ENCODE measurements at regions not wholly inside any gene's neighbourhood (a gene's known extent, or its start where the extent isn't known, plus 50 kb on each side); places are given as distances from the start of the nearest gene placed in this dataset.

DNA sequence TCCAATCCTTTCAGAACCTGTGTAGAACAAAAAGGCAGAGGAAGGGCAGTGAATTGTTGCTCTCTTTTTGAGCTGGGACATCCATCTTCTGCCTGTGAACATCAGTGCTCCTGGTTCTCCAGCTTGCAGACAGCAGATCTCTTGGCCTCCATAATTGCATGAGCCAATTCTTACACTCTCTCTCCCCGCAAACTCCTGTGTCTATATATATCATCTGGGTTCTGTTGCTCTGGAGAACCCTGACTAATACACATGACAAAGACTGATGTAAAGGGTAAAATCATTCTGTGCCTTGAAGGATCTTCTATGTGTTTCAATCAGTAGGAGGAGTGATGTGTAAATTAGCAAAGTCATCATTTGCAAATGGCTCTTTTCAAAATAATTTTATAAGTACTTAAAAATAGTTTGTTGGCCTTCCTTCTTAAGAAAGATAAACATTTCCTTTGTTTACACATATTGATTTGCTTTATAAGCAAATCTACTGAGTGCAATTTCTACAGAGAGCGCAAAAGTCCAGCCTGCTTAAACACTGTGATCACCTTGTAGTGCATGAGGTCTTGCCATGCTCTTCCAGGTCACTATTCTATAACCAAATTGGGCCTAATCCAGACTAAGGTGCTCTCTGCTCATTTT is 154.9 kb upstream of the ANKRD28 start:
- DNase-seq (ENCODE audit: low read depth), result no peak

DNA sequence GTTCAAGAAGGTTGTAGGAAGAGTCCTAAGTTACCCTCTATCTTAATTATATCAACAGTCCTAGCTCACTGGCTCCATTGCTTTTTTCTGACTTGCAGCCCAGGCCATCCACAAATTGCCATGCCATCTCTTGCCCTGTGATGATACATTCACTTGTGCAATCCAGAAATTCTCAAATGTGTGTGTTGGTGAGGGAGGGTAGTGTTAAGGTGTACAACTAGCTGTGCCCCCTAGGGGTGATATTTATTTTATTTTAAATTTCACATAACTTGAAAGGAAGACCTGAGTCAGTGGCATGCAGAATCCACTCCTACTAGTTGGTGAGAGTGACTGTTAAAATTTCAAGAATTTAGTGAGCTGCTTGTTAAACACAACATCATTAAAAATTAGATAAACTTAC is 156.1 kb upstream of the ANKRD28 start:
- no peak for DNase-seq (ENCODE audit: low read depth)

DNA sequence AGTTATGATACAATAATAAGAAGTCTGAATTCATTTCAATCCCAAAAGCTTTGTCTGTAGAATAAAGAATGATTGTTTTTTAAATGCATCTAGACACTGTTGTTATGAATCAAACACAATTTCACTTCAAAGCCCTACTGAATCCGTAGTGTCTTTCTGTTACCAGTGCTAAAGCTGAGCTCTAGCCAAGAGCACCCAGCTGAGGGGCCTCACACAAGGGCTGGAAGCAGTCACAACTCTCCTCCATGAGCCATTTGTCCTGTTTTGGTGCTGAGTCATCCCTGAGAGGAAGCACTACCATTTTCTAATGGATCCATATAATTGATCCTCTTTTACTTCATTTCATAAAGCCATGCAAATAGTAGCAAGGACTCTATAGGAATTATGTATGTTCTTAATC is 158.2 kb upstream of the ANKRD28 start:
- DNase-seq (ENCODE audit: low read depth), result no peak

DNA sequence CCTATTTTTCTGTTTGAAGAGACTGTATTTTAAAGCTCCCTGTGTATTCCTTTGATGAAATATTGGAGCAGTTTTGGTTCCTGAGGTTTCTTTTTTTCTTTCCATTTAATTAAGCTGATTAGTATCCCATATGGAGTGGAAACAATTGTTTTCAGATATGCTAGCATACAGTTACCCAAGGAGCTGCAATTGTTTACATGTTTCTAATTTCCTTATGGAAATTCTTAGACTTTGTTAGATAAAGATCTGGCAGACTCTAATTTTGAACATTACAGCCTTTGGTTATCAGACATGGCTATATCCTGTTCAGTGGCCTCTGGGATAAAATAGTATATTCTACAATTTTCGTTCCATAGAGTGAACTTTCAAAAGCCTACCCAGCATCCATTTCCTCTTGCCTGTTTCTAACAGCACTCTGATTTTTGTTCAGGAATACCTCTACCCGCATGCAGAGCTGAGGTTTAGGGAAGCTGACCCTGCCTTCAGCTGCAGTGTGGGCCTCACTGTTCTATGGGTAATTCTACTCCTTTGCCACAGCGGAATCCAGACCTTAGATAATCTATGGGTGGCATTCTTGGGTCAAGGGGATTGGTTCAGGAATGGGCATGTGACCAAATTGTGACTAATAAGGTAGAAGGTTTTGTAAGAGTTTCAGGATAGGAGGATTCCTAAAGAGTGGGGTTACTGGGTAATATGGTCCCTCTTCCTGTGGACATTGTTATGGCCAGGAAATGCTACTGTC is 161.1 kb upstream of the ANKRD28 start:
- DNase-seq (ENCODE audit: low read depth), result no peak

DNA sequence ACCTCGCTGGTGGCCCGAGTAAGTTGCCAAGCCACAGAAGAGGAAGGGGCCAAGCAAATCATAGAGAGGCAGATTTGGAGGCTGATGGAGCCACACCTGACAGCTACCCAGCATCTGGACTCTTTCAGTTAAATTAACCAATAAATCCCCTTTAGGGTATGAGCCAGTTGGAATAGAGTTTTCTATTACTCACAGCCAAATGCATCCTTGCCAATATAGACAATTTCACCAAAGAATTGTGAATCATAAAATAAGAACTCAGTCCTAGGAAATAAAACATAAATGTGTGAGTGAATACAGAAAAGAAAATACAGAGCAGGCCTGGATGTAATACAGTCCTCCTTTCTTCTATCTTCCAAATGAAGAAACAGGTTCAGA is 161.6 kb upstream of the ANKRD28 start:
- no peak for DNase-seq (ENCODE audit: low read depth)

DNA sequence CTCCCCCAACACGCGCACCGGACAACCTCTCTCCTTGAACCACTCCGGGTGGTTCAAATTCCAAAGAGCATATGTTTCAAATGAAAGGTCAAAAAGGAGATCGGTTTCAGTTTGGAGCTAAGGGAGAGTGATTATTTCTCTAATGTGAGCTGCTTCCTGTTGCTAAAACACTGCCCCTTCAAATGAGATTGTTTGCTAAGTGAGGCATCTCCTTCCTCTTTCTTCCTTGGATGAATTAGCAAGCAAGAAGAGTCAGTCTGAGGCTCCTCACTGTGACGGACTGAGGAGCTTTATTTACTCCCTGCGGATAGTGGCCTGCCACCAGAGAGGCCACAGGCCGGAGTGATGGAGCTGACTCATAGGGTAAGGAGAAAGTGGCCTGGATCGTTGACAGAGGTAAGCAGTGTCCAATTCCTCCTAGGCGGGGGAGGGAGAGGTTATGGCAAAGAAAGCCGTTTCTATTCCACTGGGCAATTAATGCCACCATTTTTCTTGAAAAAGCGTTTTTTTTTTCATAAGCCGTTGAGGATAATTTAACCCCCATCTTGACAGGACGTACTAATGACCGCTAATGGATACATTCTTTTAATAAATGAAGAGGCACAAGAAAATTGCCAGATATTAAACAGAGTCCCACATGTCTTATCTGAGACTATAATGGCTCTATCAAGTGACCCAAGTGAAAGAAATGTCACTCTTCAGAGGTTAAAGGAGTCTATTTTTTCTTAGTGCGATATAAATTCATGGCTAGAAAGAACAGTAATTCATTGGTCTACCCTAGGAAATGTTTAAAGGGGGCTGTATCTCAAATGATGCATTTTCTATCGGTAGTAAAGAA is 167.0 kb upstream of the ANKRD28 start:
- DNase-seq (ENCODE audit: low read depth), result peak; percentile 80

DNA sequence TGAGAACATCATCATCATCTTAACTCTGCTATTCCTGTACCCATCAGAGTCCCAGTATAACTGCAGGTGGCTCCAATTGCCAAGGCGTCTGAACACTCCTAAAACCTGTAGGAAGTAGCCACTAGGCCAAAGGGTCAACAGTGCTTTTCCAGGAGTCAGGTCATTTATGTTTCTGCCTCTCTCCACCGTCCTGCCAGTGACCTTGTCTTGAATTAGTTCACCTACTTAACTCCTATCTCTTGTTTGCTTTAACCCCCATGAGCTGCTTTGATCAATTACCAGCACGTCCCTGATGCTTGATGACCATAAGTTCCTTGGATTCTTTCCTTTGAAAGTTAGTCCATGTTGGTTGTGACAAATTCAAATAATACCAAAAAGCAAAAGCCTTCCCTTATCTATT is 169.8 kb upstream of the ANKRD28 start:
- no peak for DNase-seq (ENCODE audit: low read depth)

DNA sequence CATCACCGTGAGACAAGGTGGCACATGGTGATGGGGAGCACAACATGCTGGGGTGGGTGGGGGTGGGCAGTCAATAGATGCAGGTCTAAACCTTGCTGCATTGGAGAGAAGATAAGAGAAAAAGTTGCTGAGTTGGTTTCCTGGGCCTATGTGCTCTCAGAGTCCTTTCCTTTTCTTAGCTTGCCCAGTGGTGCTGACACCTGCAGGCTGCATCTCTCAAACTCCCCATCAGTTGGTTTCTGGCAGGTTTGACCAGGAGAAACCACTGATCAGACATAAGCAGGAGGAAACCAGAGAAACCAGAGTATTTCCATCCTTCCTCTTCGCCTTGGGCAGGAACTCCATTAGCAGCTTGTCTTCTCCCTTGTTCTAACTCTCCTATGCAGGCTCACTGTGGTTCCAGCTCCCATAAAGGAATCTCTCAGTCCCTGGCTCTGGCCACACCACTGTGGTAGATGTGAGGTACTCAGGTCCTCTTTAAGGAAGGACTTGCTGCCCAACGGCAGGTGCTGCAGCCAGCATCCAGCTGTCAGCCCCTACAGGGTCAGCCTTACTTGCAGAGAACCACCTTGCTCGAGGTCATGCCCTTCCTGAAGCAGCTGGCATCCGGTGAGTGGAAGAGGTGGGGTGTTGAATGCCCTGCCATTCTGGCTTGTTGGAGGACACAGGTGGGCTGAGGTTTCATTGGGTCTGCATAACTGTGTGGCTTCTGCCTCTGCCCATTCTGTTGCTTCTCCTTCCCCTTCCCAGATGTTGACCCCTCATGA is 172.3 kb upstream of the ANKRD28 start:
- no peak for DNase-seq (ENCODE audit: low read depth)

DNA sequence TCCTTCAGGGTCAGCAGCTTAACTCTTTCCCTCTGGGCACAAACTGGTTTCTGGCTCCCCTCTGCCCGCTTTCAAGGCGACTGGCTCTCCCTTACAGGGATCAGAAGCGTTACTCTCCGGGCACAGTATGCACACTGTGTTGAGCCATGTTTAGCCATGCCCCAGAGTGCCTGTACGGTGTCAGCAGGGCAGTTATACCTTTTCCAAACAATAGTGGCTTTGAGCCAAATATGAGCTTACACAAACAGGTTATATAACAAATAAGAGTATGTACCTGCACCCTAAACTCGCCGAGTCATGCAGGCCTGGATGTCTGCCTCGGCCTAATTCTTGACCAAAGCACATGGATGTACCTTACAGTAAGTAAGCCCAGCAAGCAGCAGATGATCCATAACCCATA is 175.6 kb upstream of the ANKRD28 start:
- no peak for DNase-seq (ENCODE audit: low read depth)

DNA sequence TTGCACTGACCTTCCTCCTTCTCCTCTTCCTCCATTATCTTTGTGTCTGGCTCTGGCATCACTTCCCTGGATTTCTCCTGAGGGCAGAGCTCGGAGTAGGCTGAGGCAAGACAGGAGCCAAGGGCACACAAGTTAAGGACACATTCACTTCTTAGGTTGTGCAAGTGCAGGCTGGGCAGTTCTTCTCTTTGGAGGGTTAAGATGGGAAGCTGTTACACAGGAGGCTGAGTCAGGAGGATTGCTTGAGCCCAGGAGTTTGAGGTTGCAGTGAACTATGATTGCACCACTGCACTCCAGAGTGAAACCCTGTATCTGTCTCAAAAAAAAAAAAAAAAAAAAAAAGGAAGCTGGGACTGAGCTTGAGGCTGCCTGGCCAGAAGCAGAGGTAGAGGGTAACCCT is 176.2 kb upstream of the ANKRD28 start:
- no peak for DNase-seq (ENCODE audit: low read depth)

DNA sequence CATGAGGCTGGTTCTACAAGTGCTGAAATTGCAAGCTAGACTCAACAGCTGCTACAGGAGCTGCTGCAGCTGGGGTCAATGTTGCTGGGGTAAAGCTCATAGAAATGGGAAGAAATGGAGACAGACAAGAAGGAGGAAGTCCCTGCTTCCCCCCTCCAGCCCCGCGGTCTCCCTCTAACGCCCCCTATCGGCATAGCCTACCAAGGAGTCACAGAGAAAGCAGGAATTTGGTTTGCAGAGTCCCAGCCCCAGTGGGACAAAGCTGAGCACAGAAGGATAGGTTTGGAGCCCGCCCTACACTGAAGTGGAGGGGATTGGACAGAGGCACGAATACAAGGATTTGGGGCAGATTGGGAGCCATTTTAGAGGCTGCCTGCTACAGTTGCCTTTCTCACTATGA is 176.9 kb upstream of the ANKRD28 start:
- DNase-seq (ENCODE audit: low read depth), result no peak

DNA sequence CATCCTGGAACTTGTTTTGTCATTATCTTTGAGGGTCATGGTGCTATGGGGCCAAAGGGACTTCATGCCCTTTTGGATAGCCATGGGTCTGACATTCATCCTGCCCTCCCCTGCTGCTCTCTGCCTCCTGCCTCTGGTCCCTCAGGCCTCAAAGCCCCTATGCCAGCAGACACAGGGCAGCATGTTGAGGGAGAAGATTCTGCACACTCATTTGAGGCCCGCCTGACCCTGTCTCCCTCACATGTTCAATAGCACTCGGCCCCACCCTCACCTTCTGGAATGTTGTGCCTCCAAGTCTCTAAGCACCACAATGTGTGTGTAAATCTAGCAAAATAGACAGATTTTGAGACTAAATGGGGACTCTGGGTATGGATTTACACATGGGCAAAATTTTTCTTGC is 178.7 kb upstream of the ANKRD28 start:
- no peak for DNase-seq (ENCODE audit: low read depth)

DNA sequence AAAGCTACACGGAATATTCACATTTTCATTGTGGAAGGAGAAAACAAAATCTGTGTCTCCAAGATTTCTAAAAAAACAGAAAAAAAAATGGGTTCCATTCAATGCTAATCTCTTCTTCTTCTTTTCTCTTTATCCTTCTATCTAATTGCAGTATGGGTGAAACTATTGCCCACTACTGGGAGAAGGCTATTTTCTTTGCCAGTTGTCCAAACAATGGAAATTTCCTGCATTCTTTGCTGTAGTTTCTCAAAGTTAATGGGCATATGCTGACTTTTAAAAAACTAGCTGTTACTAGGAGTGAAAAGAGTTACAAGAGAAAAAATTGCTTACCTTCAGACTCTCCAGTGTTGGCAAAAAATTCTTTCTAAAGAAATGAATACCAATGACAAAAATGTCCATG is 179.3 kb upstream of the ANKRD28 start:
- no peak for DNase-seq (ENCODE audit: low read depth)

DNA sequence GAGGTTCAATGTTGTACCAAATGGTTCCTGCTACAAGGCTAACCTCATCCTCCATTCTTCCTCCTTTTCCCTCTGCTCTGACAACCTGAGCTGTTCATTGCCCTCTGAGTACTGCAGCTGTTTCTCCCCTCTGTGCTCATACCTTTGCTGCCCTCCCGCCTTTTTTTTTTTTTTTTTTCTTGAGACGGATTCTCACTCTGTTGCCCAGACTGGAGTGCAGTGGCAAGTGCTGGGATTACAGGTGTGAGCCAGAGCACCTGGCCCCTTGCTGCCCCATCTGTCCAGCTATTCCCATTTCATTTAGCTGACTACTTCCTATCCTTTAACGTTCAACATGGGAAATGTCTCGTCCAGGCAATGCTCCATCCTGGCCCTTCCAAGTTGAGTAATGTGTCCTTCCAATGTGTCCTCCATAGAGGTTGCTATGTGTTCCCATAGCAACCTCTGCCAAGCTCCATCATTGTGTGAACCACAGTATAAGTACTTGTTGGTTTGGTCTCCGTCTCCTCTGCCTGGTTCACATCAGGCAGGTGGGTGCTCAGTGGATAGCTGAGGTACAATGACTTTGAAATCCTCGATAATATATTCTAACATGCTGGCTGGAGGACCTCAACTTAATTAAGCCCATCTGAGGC is 179.9 kb upstream of the ANKRD28 start:
- DNase-seq (ENCODE audit: low read depth), result no peak

DNA sequence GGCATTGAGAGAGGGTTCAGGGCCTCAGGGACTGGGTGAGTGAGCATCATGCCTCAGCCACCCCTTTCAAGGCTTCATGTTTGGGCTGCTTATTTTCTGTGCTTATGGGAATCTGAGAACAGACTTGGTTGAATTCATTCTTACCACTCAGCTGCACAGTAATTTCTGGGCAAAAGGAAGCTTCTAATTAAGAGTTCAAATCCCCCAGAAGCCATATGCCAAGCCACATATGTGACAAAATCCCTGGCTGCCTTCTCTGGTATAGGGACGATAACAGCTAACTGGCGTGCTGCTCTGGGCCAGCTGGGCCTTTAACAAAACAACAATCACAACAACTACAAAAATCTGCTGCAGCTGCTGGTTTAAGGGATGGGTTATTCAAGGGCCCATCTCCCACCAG is 181.0 kb upstream of the ANKRD28 start:
- DNase-seq (ENCODE audit: low read depth), result no peak

DNA sequence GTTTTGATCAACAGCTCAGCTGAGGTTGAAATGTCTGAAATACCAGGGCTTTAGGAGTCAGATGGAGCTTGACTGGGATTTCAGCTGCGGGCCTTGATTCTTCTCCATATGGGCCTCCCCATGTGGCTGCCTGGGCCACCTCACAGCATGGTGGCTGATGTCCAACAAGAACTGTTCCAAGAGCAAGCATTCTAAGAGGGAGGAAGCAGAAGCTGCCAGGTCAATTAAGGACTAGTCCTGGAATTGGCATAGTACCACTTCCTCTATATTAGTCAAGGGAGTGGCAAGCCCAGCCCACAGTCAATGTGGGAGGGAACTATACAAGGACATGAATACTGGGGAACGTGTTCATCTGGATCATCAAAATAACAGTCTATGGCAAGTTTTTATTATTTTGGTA is 181.7 kb upstream of the ANKRD28 start:
- DNase-seq (ENCODE audit: low read depth), result peak; percentile 51

DNA sequence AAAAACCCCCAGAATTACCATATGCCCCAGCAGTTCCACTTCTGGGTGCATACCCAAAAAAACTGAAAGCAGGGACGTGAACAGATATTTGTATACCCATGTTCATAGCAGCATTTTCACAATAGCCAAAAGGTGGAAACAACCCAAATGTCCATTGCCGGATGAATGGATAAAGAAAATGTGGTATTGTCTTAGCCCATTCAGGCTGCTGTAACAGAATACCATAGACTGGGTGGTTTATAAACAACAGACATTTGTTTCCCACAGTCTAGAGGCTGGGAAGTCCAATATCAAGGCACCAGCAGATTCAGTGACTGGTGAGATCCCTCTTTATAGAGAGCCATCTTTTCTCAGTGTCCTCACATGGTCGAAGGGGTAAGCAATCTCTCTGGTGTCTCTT is 182.1 kb upstream of the ANKRD28 start:
- no peak for DNase-seq (ENCODE audit: low read depth)

DNA sequence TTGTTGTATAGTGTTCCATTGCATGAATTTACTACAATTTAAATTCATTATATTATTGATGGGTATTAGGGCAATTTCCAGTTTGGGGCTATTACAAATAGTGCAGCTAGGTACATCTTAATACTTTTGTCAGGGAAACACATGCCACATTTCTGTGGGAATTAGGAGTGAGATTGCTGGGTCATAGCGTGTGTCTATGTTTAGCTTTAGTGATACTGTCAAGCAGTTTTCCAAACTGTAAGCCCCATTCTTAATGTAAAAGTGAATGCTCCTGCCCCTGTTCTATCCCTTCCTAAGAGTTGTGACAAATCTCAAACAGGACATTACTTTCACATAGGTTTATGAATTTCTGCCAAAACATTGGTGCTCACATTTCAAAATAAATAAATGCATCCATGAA is 184.5 kb upstream of the ANKRD28 start:
- no peak for DNase-seq (ENCODE audit: low read depth)

DNA sequence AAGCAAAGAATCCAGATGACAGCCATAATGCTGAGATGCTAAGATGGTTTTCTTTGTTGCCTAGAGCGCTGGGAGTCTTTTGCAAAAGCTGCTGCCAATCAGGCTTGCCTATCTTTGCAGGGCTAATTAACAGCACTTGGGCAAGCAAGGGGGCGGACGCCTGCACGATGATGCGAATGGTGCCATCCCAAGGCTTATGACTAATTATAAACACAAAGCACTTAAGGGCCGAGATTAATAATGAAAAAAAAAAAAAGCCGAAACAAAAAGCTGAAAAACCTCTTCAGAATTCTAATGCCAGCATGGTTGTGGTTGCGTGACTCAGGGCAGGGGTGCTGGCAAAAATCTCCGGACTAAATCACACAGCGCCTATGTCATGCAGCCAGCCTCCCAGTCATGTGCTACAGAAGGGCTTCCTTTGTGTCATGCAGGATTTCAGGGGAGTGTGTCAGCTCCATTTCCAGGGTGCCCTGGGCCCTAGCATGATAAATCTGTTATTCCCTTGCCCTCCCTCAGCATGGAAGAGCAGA is 185.0 kb upstream of the ANKRD28 start:
- DNase-seq (ENCODE audit: low read depth), result peak; percentile 97

DNA sequence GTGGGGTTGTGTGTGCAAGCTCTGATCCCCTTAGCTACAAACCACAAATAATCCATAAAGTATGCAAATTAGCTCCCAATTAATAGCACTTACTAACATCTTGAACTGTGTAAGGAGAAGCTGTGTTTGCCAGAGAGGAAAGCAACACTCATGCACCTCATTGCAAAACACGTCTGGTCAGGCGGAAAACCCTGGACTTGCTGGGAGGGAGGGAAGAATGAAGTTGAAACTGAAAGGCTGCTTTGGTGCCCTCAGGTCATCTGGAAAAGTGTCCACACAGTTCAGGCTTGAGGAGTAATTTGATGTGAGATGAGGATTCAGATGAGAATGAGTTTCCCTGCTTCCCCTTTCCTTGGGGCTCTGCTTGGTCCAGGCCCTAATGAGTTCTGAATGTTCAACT is 185.5 kb upstream of the ANKRD28 start:
- peak; percentile 92 for DNase-seq (ENCODE audit: low read depth)

DNA sequence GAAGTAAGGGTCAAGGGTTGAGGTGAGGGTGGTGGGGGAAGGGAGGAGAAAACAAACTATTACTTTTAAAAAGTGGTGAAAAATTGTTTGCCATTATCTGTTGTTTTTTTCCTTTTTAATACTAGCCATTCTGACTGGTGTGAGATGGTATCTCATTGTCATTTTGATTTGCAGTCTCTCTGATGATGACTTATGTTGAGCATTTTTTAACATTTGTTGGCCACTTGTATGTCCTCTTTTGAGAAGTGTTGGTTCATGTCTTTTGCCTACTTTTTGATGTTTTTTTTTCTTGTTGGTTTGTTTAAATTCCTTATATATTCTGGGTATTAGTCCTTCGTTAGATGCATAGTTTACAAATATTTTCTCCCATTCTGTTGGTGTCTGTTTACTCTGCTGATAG is 185.9 kb upstream of the ANKRD28 start:
- DNase-seq (ENCODE audit: low read depth), result no peak

DNA sequence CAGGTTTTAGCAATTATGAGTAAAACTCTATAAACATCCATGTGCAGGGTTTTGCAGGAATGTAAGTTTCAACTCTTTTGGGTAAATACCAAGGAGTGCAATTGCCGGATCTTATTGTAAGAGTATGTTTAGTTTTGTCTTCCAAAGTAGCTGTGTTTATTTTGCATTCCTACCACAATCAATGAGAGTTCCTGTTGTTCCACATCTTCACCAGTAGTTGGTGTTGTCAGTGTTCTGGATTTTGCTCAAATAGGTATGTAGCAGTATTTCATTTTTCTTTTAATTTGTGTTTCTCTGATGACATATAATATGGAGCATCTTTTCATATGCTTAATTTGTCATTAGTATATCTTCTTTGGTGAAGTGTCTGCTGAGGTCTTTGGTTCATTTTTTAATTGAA is 185.1 kb upstream of the GALNT15 start:
- no peak for DNase-seq (ENCODE audit: low read depth)
